Loucy (cell line): ENCODE measurements at regions not wholly inside any gene's neighbourhood (a gene's known extent, or its start where the extent isn't known, plus 50 kb on each side); places are given as distances from the start of the nearest gene placed in this dataset.

Experiments
- H2AFZ ChIP-seq: fragments of 200-600 bp; sonication (generic); 2 replicates; pipeline ENCODE4 v1.6.0; 2016; ENCODE audit warnings: antibody characterized with exemption, mild to moderate bottlenecking, low read length, moderate library complexity
- H3F3A ChIP-seq: fragments of 200-600 bp; 2 replicates; pipeline ENCODE4 v1.6.0; 2016; ENCODE audit warnings: antibody characterized with exemption, low read depth, mild to moderate bottlenecking
- H3K27me3 ChIP-seq: fragments of 200-600 bp; sonication (generic); 2 replicates; pipeline ENCODE4 v1.6.1; 2014; ENCODE audit warnings: low read length, mild to moderate bottlenecking; ENCODE audit not compliant: insufficient read depth, poor library complexity, severe bottlenecking
- H3K36me3 ChIP-seq: fragments of 200-600 bp; sonication (generic); 2 replicates; pipeline ENCODE4 v1.6.1; 2016; ENCODE audit warnings: low read length; ENCODE audit not compliant: insufficient read depth
- H3K4me1 ChIP-seq: fragments of 200-600 bp; sonication (generic); 2 replicates; pipeline ENCODE4 v1.5.1; 2014; ENCODE audit warnings: low read length, mild to moderate bottlenecking; ENCODE audit not compliant: insufficient read depth, poor library complexity, severe bottlenecking
- H3K4me2 ChIP-seq: fragments of 200-600 bp; sonication (generic); 2 replicates; pipeline ENCODE4 v1.6.0; 2014; ENCODE audit warnings: antibody characterized with exemption, low read length, low read depth, mild to moderate bottlenecking; ENCODE audit not compliant: poor library complexity, severe bottlenecking
- H3K4me3 ChIP-seq: fragments of 200-600 bp; sonication (generic); 2 replicates; pipeline ENCODE4 v1.5.1; 2014; ENCODE audit warnings: low read length, mild to moderate bottlenecking, mixed read lengths; ENCODE audit not compliant: poor library complexity, severe bottlenecking
- H3K79me2 ChIP-seq: fragments of 200-600 bp; sonication (generic); 2 replicates; pipeline ENCODE4 v1.6.1; 2014; ENCODE audit warnings: low read length; ENCODE audit not compliant: insufficient read depth
- H3K9ac ChIP-seq: fragments of 200-600 bp; sonication (generic); 2 replicates; pipeline ENCODE4 v1.6.0; 2014; ENCODE audit warnings: mild to moderate bottlenecking, low read depth, low read length, moderate library complexity; ENCODE audit not compliant: poor library complexity, severe bottlenecking
- H3K9me2 ChIP-seq: fragments of 200-600 bp; sonication (generic); replicated peaks from 2 replicates; pipeline ENCODE4 v1.6.1; 2016; ENCODE audit warnings: low read depth, low read length, mixed read lengths
- H3K9me3 ChIP-seq: fragments of 200-600 bp; sonication (generic); 2 replicates; pipeline ENCODE4 v1.6.1; 2014; ENCODE audit warnings: mild to moderate bottlenecking, antibody characterized with exemption, low read length, low read depth; ENCODE audit not compliant: insufficient read depth
- H4K20me1 ChIP-seq: fragments of 200-600 bp; sonication (generic); 2 replicates; pipeline ENCODE4 v1.6.0; 2014; ENCODE audit warnings: antibody characterized with exemption, low read length, mild to moderate bottlenecking; ENCODE audit not compliant: insufficient read depth, poor library complexity, severe bottlenecking
- EZH2phosphoT487 ChIP-seq: fragments of 200-600 bp; IDR thresholded peaks from 2 replicates; pipeline ENCODE4 v1.6.1; 2018; ENCODE audit warnings: antibody characterized with exemption, mild to moderate bottlenecking, moderate library complexity, borderline replicate concordance
- TF ChIP-seq, protein P1 (sequence below): fragments of 200-600 bp; sonication (generic); conservative IDR thresholded peaks from 2 replicates; pipeline ENCODE4 v1.5.1; 2014; ENCODE audit warnings: mild to moderate bottlenecking, antibody characterized with exemption, low read length

DNA sequence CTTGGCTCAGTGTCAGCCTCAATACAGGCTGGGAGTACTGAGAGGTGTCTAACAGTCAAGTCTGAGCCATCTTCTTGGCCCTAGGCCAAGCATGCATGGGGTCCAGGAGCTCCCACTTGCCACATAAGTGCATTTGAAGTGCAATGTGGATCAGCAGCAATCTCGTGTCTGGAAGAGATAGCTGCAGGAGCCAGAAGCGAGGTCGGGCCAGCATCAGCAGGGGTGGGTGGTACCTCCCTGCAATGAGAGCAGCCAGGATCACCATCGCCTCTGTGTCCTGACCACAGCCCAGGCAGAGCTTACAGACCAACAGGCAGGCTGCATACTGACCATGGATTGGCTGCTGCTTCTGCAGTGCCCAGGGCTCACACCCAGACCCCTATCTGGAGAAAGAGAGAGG is 83.0 kb upstream of the CXCL12 start:
- no peak overlapping the region for H2AFZ ChIP-seq
- no peaks in the 10 kb centered on the region for H3K9me3 ChIP-seq
- no peak overlapping the region for H3K9ac ChIP-seq
- no peak overlapping the region for H3K4me2 ChIP-seq
- no peak overlapping the region for H3K4me3 ChIP-seq
- TF ChIP-seq, protein P1, sequence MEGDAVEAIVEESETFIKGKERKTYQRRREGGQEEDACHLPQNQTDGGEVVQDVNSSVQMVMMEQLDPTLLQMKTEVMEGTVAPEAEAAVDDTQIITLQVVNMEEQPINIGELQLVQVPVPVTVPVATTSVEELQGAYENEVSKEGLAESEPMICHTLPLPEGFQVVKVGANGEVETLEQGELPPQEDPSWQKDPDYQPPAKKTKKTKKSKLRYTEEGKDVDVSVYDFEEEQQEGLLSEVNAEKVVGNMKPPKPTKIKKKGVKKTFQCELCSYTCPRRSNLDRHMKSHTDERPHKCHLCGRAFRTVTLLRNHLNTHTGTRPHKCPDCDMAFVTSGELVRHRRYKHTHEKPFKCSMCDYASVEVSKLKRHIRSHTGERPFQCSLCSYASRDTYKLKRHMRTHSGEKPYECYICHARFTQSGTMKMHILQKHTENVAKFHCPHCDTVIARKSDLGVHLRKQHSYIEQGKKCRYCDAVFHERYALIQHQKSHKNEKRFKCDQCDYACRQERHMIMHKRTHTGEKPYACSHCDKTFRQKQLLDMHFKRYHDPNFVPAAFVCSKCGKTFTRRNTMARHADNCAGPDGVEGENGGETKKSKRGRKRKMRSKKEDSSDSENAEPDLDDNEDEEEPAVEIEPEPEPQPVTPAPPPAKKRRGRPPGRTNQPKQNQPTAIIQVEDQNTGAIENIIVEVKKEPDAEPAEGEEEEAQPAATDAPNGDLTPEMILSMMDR: no peak
- no peak for TF ChIP-seq EZH2phosphoT487
- H3K9me2 ChIP-seq: no peaks in the 10 kb centered on the region
- no peaks in the 10 kb centered on the region for H3K79me2 ChIP-seq
- H3K27me3 ChIP-seq: no peaks in the 10 kb centered on the region
- H3K36me3 ChIP-seq: no peaks in the 10 kb centered on the region
- H4K20me1 ChIP-seq: no peaks in the 10 kb centered on the region
- H3F3A ChIP-seq: no peaks in the 10 kb centered on the region
- no peaks in the 10 kb centered on the region for H3K4me1 ChIP-seq

- Histone ChIP-seq H2AFZ (no peak overlapping the region), H3K36me3 (no peaks in the 10 kb centered on the region), H3K4me3 (no peak overlapping the region), H3K9ac (no peak overlapping the region), H3K4me2 (no peak overlapping the region), H3K9me2 (no peaks in the 10 kb centered on the region), H4K20me1 (no peaks in the 10 kb centered on the region), H3K4me1 (no peaks in the 10 kb centered on the region), H3F3A (no peaks in the 10 kb centered on the region), H3K79me2 (no peaks in the 10 kb centered on the region), H3K27me3 (no peaks in the 10 kb centered on the region), H3K9me3 (no peaks in the 10 kb centered on the region)
- TF ChIP-seq, protein P1: no peak
- no peak for TF ChIP-seq EZH2phosphoT487
Measured at GRCh38 chr10:44468525-44468924, 83.6 kb upstream of the CXCL12 start.

- no peaks in the 10 kb centered on the region for H3K4me1 ChIP-seq
- H3K9ac ChIP-seq: no peak overlapping the region
- H2AFZ ChIP-seq: no peak overlapping the region
- TF ChIP-seq, protein P1: no peak
- TF ChIP-seq EZH2phosphoT487: no peak
- H3K36me3 ChIP-seq: no peaks in the 10 kb centered on the region
- no peaks in the 10 kb centered on the region for H3K27me3 ChIP-seq
- H3F3A ChIP-seq: no peaks in the 10 kb centered on the region
- H3K4me2 ChIP-seq: no peak overlapping the region
- no peaks in the 10 kb centered on the region for H4K20me1 ChIP-seq
- H3K79me2 ChIP-seq: no peaks in the 10 kb centered on the region
- no peak overlapping the region for H3K4me3 ChIP-seq
- no peaks in the 10 kb centered on the region for H3K9me2 ChIP-seq
- H3K9me3 ChIP-seq: no peaks in the 10 kb centered on the region
Measured at GRCh38 chr10:44468965-44469364, 84.1 kb upstream of the CXCL12 start.
